HCT116 (cell line): ENCODE measurements at regions not wholly inside any gene's neighbourhood (a gene's known extent, or its start where the extent isn't known, plus 50 kb on each side); places are given as distances from the start of the nearest gene placed in this dataset.
A peak's percentile ranks its signal among the peaks of the same experiment; 100 is the strongest.

Experiments
- ATAC-seq: fragments of 200-7000 bp; cut with Tn5 transposase; 2 replicates; pipeline ENCODE4 v1.9.1; 2020; ENCODE audit warnings: mild to moderate bottlenecking, moderate library complexity
- BruUV-seq: library from RNA; stranded (reverse); fragments of 400-500 nt; replicated peaks from 2 replicates; lab custom pipeline; 2021; lab: Mats Ljungman, UMichigan
- CTCF ChIA-PET: fragments of 300-600 bp; sonication (Branson Sonifier 250); formaldehyde crosslinking; loops from one replicate; lab custom pipeline; 2021; ENCODE audit warnings: antibody characterized with exemption; lab: Charles Lee
- POLR2A ChIA-PET: fragments of 300-600, 350-600 bp; sonication (Branson Sonifier 250); formaldehyde crosslinking; loops from one replicate; lab custom pipeline; 2021; ENCODE audit warnings: antibody characterized with exemption; lab: Charles Lee
- RAD21 ChIA-PET, 2 experiments: fragments of 300-600 bp; sonication (Branson Sonifier 250); formaldehyde crosslinking; loops; one replicate each; lab custom pipeline; 2023; ENCODE audit warnings: low total read pairs in 2 of 2; ENCODE audit not compliant: uncharacterized antibody in 2 of 2, unreplicated experiment in 2 of 2, low non-redundant PET in 1 of 2; lab: Charles Lee
- DNase-seq: peaks from one replicate; pipeline ENCODE4 v3.0.0-alpha.2; 2010; ENCODE audit warnings: low read depth, low spot score
- H2AFZ ChIP-seq: fragments of 200-600 bp; shearing (Covaris generic), sonication (generic); 2 replicates; pipeline ENCODE4 v1.6.1; 2017; ENCODE audit warnings: low read depth, mixed run types, mixed read lengths, antibody characterized with exemption, low read length; ENCODE audit not compliant: poor library complexity, severe bottlenecking
- H3K27ac ChIP-seq: 2 replicates; pipeline ENCODE4 v1.5.1; 2012; ENCODE audit warnings: low read depth, low read length
- H3K27me3 ChIP-seq: fragments of 200-600 bp; sonication (generic); 2 replicates; pipeline ENCODE4 v1.6.1; 2016; ENCODE audit warnings: mixed run types, low read length, mixed read lengths; ENCODE audit not compliant: insufficient read depth
- H3K36me3 ChIP-seq, 2 experiments: fragments of 200-500 bp in 1 of 2; fragments of 200-600 bp in 1 of 2; sonication (Bioruptor generic) in 1 of 2; sonication (generic) in 1 of 2; 2 replicates each; pipeline versions ENCODE4 v1.5.1 to v1.6.1; 2014 to 2016; ENCODE audit warnings: low read length in 2 of 2, inconsistent platforms in 1 of 2, mixed read lengths in 1 of 2, mixed run types in 1 of 2; ENCODE audit not compliant: insufficient read depth in 2 of 2, control insufficient read depth in 1 of 2
- H3K4me1 ChIP-seq, 2 experiments: fragments of 200-600 bp in 1 of 2; sonication (generic) in 1 of 2; 2 replicates each; pipeline versions ENCODE4 v1.5.1 to v1.6.1; 2012 to 2017; ENCODE audit warnings: low read length in 2 of 2, inconsistent platforms in 1 of 2, mild to moderate bottlenecking in 1 of 2, mixed read lengths in 1 of 2, mixed run types in 1 of 2, moderate library complexity in 1 of 2; ENCODE audit not compliant: insufficient read depth in 2 of 2, control insufficient read depth in 1 of 2
- H3K4me2 ChIP-seq: fragments of 200-600 bp; sonication (generic); 2 replicates; pipeline ENCODE4 v1.6.1; 2017; ENCODE audit warnings: mixed run types, low read length, mixed read lengths
- H3K4me3 ChIP-seq, 2 experiments: fragments of 200-600 bp in 1 of 2; sonication (generic) in 1 of 2; replicated peaks in 1 of 2; 2 replicates each; pipeline ENCODE4 v1.5.1; 2011 to 2016; ENCODE audit warnings: low read length in 2 of 2, control low read depth in 1 of 2, low read depth in 1 of 2, mild to moderate bottlenecking in 1 of 2, mixed read lengths in 1 of 2, mixed run types in 1 of 2
- H3K79me2 ChIP-seq: fragments of 200-600 bp; sonication (generic); 2 replicates; pipeline ENCODE4 v1.6.1; 2017; ENCODE audit warnings: mild to moderate bottlenecking, mixed run types, low read length, moderate library complexity, mixed read lengths; ENCODE audit not compliant: insufficient read depth
- H3K9ac ChIP-seq: fragments of 200-600 bp; sonication (generic); 2 replicates; pipeline ENCODE4 v1.6.1; 2016; ENCODE audit warnings: low read length, mixed read lengths
- H3K9me2 ChIP-seq: fragments of 200-600 bp; sonication (generic), shearing (Covaris generic); 2 replicates; pipeline ENCODE4 v1.6.1; 2017; ENCODE audit warnings: mixed run types, mild to moderate bottlenecking, moderate library complexity; ENCODE audit not compliant: insufficient read depth
- H3K9me3 ChIP-seq, 2 experiments: fragments of 200-500 bp in 1 of 2; fragments of 200-600 bp in 1 of 2; sonication (Bioruptor generic) in 1 of 2; sonication (generic) in 1 of 2; 2 replicates each; pipeline ENCODE4 v1.6.1; 2014 to 2017; ENCODE audit warnings: low read length in 2 of 2, mixed read lengths in 2 of 2, inconsistent platforms in 1 of 2, low read depth in 1 of 2, mild to moderate bottlenecking in 1 of 2, mixed run types in 1 of 2, moderate library complexity in 1 of 2; ENCODE audit not compliant: control insufficient read depth in 1 of 2, insufficient read depth in 1 of 2
- H4K20me1 ChIP-seq: fragments of 200-600 bp; sonication (generic), shearing (Covaris generic); 2 replicates; pipeline ENCODE4 v1.6.1; 2017; ENCODE audit warnings: mixed run types, mild to moderate bottlenecking, moderate library complexity; ENCODE audit not compliant: insufficient read depth
- EZH2 ChIP-seq: fragments of 200-600 bp; sonication (generic); IDR thresholded peaks from 2 replicates; pipeline ENCODE4 v1.6.1; 2017; ENCODE audit warnings: antibody characterized with exemption, mixed run types
- RAD21 ChIP-seq: IDR thresholded peaks from 2 replicates; pipeline ENCODE4 v1.6.1; 2012; ENCODE audit warnings: low read depth, mild to moderate bottlenecking
- ZNF274 ChIP-seq: fragments of 200-500 bp; sonication (Bioruptor generic); IDR thresholded peaks from 2 replicates; pipeline ENCODE4 v1.6.1; 2014; ENCODE audit warnings: mild to moderate bottlenecking, low read depth, low read length, inconsistent platforms
- intact Hi-C: fragments of 100-400 bp; cut with micrococcal nuclease; formaldehyde crosslinking; loops from 2 replicates; pipeline ENCODE4 v1.10.0; 2022
- TF ChIP-seq, protein P1 (sequence below), 3 experiments: fragments of 200-600 bp in 1 of 3; sonication (generic) in 1 of 3; IDR thresholded peaks in 2 of 3; conservative IDR thresholded peaks in 1 of 3; 2 replicates each; pipeline ENCODE4 v1.5.1; 2012 to 2017; ENCODE audit warnings: low read depth in 2 of 3, low read length in 2 of 3, antibody characterized with exemption in 1 of 3, borderline replicate concordance in 1 of 3, control low read depth in 1 of 3, mild to moderate bottlenecking in 1 of 3, mixed read lengths in 1 of 3, mixed run types in 1 of 3, moderate library complexity in 1 of 3; ENCODE audit not compliant: insufficient read depth in 1 of 3

DNA sequence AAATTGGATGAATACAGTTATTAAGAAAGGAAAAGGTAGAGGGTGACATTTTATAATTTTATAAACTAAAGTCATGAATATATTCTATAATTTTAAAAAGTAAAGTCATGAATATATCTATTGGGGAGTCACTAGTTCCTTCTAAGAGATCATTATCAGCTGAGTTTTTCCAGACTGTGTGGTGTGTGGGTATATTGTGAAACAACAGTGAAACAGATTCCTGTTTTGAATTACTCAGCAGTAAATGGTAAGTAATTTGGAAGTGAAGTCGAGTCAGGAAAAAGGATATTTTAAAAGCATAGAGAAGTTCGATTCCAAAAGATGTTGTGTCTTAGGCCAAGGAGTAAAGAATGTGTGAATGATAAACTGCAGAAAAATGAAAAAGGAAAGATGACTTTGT, 1018.2 kb upstream of the NXPH2 start:
- RAD21 ChIA-PET, result no interaction called here
- H3K9me3 ChIP-seq, result no peaks in the 10 kb centered on the region
- H3K79me2 ChIP-seq, result no peaks in the 10 kb centered on the region
- no peaks in the 10 kb centered on the region for H3K4me1 ChIP-seq
- no peaks in the 10 kb centered on the region for H3K27me3 ChIP-seq
- no peaks in the 10 kb centered on the region for H4K20me1 ChIP-seq
- H3K4me2 ChIP-seq, result no peak overlapping the region
- no peak for DNase-seq
- no peak overlapping the region for H2AFZ ChIP-seq
- no TSS peak for BruUV-seq
- intact Hi-C loops, result no loop called here
- TF ChIP-seq, protein P1, sequence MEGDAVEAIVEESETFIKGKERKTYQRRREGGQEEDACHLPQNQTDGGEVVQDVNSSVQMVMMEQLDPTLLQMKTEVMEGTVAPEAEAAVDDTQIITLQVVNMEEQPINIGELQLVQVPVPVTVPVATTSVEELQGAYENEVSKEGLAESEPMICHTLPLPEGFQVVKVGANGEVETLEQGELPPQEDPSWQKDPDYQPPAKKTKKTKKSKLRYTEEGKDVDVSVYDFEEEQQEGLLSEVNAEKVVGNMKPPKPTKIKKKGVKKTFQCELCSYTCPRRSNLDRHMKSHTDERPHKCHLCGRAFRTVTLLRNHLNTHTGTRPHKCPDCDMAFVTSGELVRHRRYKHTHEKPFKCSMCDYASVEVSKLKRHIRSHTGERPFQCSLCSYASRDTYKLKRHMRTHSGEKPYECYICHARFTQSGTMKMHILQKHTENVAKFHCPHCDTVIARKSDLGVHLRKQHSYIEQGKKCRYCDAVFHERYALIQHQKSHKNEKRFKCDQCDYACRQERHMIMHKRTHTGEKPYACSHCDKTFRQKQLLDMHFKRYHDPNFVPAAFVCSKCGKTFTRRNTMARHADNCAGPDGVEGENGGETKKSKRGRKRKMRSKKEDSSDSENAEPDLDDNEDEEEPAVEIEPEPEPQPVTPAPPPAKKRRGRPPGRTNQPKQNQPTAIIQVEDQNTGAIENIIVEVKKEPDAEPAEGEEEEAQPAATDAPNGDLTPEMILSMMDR (IDR thresholded peaks at IDR 0.05 in 2 of 3, conservative IDR thresholded peaks at IDR 0.05 in 1 of 3; ENCODE audit: borderline replicate concordance in 1 of 3, insufficient read depth in 1 of 3, low read depth in 2 of 3, low read length in 2 of 3), result no peak
- no peak for TF ChIP-seq EZH2
- TF ChIP-seq, all 23 proteins: peak for 0
- H3K36me3 ChIP-seq, result no peaks in the 10 kb centered on the region
- no peak overlapping the region for H3K27ac ChIP-seq
- ChIA-PET CTCF (no interaction called here), POLR2A (no interaction called here)
- H3K9me2 ChIP-seq, result no peaks in the 10 kb centered on the region
- H3K9ac ChIP-seq, result no peak overlapping the region
- H3K4me3 ChIP-seq, result no peak overlapping the region
- no peak for ATAC-seq

DNA sequence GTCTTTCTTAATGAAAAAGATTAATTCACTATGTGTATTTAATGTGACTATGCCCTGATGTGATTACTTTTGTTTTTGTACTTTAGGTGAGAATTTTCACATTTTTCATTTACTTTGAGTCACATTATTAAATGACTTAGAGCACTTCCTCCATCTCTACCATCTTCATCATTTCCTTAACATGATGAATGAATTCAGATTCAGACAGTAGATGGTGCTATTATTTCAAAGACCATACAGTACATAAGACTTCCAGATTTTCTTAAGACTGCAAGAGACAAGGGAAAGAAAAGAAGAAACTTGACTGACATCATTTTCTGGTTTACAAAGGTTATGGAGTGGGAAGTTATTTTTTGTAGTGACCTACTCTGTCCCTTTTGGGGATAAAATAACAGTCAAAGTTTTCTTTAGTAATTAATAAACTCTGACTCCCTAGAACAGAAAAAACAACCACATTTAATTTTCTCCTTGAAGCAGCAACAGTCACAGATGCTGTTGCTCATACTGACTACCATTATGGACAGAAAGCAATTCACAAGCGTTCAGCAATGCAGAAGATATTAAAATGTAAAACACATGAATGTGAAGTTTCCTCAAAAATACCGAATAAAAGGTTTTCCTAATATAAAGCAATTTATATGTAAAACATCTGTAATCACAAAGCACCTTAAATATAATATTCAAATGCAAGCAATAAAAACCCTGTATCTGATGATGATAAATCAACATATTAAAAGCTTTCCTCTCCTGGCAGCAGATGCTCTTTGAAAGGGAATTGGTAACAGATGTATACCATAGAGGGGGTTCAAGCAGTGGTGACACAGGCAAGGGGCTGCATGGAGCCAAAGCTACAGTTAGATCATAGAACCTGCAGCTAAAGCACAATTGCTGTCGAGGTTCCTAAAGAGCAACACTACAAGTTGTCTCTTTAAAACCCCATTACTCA, 1010.9 kb upstream of the NXPH2 start:
- no TSS peak for BruUV-seq
- no peaks in the 10 kb centered on the region for H3K79me2 ChIP-seq
- H3K27ac ChIP-seq, result no peak overlapping the region
- no peak overlapping the region for H3K9ac ChIP-seq
- H3K27me3 ChIP-seq, result no peaks in the 10 kb centered on the region
- H3K4me1 ChIP-seq, result no peaks in the 10 kb centered on the region
- no peaks in the 10 kb centered on the region for H3K9me2 ChIP-seq
- intact Hi-C loops, result loop anchor here (2.0 to 5.0 kb wide), 3 partner anchors 156 to 1764 kb away; no protein-coding TSS in a partner anchor
- no peaks in the 10 kb centered on the region for H4K20me1 ChIP-seq
- H3K36me3 ChIP-seq, result no peaks in the 10 kb centered on the region
- no peak overlapping the region for H2AFZ ChIP-seq
- POLR2A ChIA-PET, result no interaction called here
- no peak overlapping the region for H3K4me3 ChIP-seq
- TF ChIP-seq, protein P1 (IDR thresholded peaks at IDR 0.05 in 2 of 3, conservative IDR thresholded peaks at IDR 0.05 in 1 of 3; ENCODE audit: borderline replicate concordance in 1 of 3, insufficient read depth in 1 of 3, low read depth in 2 of 3, low read length in 2 of 3), result peak; percentile 25 to 56 (median 44); a peak in 4 of 6 replicates
- peak; percentile 74 for TF ChIP-seq RAD21
- no peak for TF ChIP-seq ZNF274
- H3K4me2 ChIP-seq, result no peak overlapping the region
- ATAC-seq (peak; percentile 66), DNase-seq (peak; percentile 29)
- CTCF ChIA-PET, result no interaction called here
- RAD21 ChIA-PET, result no interaction called here
- no peaks in the 10 kb centered on the region for H3K9me3 ChIP-seq
